ENCODE measurements at regions not wholly inside any gene's neighbourhood (a gene's known extent, or its start where the extent isn't known, plus 50 kb on each side); places are given as distances from the start of the nearest gene placed in this dataset.

- TF ChIP-seq CTCF (IDR thresholded peaks at IDR 0.05), result no peak
- TF ChIP-seq POLR2A (IDR thresholded peaks at IDR 0.05), result no peak
Observed at GRCh38 chr9:21549890-21550289, 67.8 kb upstream of the IFNE start.
